GM12878 (cell line): ENCODE measurements at regions not wholly inside any gene's neighbourhood (a gene's known extent, or its start where the extent isn't known, plus 50 kb on each side); places are given as distances from the start of the nearest gene placed in this dataset.

Experiments
- ATAC-seq: fragments of 200-7000 bp; cut with Tn5 transposase; 3 replicates; pipeline ENCODE4 v1.9.1; 2020; ENCODE audit warnings: mild to moderate bottlenecking, moderate library complexity
- BruUV-seq: library from RNA; stranded (reverse); fragments of 400-500 nt; replicated peaks from 2 replicates; lab custom pipeline; 2021; lab: Mats Ljungman, UMichigan
- CTCF ChIA-PET: fragments of 300-600 bp; sonication (Branson Sonifier 250); formaldehyde crosslinking; extraction: SDS; loops from one replicate; lab custom pipeline; 2021; ENCODE audit warnings: inconsistent platforms; lab: Yijun Ruan, JAX
- POLR2A ChIA-PET: fragments of 350-600 bp; formaldehyde crosslinking; extraction: SDS; loops from one replicate; lab custom pipeline; 2021; ENCODE audit warnings: inconsistent platforms; lab: Charles Lee
- RAD21 ChIA-PET: fragments of 300-600 bp; sonication (Branson Sonifier 250); formaldehyde crosslinking; loops from one replicate; lab custom pipeline; 2023; ENCODE audit warnings: antibody characterized with exemption; ENCODE audit not compliant: unreplicated experiment; lab: Charles Lee
- SMC1A ChIA-PET: fragments of 300-600 bp; sonication (Branson Sonifier 250); formaldehyde crosslinking; loops from one replicate; lab custom pipeline; 2023; ENCODE audit not compliant: unreplicated experiment, uncharacterized antibody; lab: Charles Lee
- DNase-seq: peaks from one replicate; pipeline ENCODE4 v3.0.0-alpha.2; 2011; ENCODE audit warnings: low read depth, low spot score
- FAIRE-seq: peaks from 3 replicates; lab custom pipeline; 2011; peaks lifted over from hg19 to GRCh38; lab: Jason Lieb, UNC
- H2AFZ ChIP-seq: 2 replicates; pipeline ENCODE4 v1.6.0; 2011; ENCODE audit warnings: low read depth, low read length, control low read depth; ENCODE audit not compliant: control insufficient read depth
- H3K27ac ChIP-seq: 2 replicates; pipeline ENCODE4 v1.5.1; 2011; ENCODE audit warnings: control low read depth; ENCODE audit not compliant: control insufficient read depth, insufficient read depth
- H3K27me3 ChIP-seq, 2 experiments: replicated peaks in 1 of 2; 2 replicates each; pipeline versions ENCODE4 v1.6.0 to v1.6.1; 2011; ENCODE audit warnings: low read length in 1 of 2; ENCODE audit not compliant: control insufficient read depth in 2 of 2, insufficient read depth in 2 of 2
- H3K36me3 ChIP-seq, 2 experiments: 2 replicates each; pipeline ENCODE4 v1.5.1; 2011; ENCODE audit warnings: low read length in 1 of 2; ENCODE audit not compliant: control insufficient read depth in 2 of 2, insufficient read depth in 2 of 2
- H3K4me1 ChIP-seq: 2 replicates; pipeline ENCODE4 v1.6.1; 2011; ENCODE audit warnings: mild to moderate bottlenecking, low read length, moderate library complexity, mixed read lengths; ENCODE audit not compliant: control insufficient read depth, insufficient read depth
- H3K4me2 ChIP-seq: 2 replicates; pipeline ENCODE4 v1.6.0; 2011; ENCODE audit warnings: control low read depth; ENCODE audit not compliant: control insufficient read depth, insufficient read depth
- H3K4me3 ChIP-seq: fragments of 200-600 bp; sonication (generic); 2 replicates; pipeline ENCODE4 v1.5.1; 2016
- H3K79me2 ChIP-seq: 2 replicates; pipeline ENCODE4 v1.6.0; 2011; ENCODE audit warnings: low read length; ENCODE audit not compliant: control insufficient read depth, insufficient read depth
- H3K9ac ChIP-seq: 2 replicates; pipeline ENCODE4 v1.8.0; 2011; ENCODE audit warnings: low read length, control low read depth, mixed read lengths; ENCODE audit not compliant: control insufficient read depth, insufficient read depth
- H3K9me3 ChIP-seq: replicated peaks from 3 replicates; pipeline ENCODE4 v1.5.1; 2011; ENCODE audit warnings: mild to moderate bottlenecking, low read length; ENCODE audit not compliant: control insufficient read depth, insufficient read depth
- H4K20me1 ChIP-seq: 2 replicates; pipeline ENCODE4 v1.6.0; 2011; ENCODE audit not compliant: control insufficient read depth, insufficient read depth
- ATF2 ChIP-seq: IDR thresholded peaks from 2 replicates; pipeline ENCODE4 v1.6.1; 2012; ENCODE audit warnings: low read length, inconsistent platforms
- BCL11A ChIP-seq: IDR thresholded peaks from 2 replicates; pipeline ENCODE4 v1.6.1; 2011; ENCODE audit warnings: low read depth, low read length
- IRF4 ChIP-seq: IDR thresholded peaks from 2 replicates; pipeline ENCODE4 v1.6.1; 2011; ENCODE audit warnings: low read depth, low read length
- JUNB ChIP-seq: IDR thresholded peaks from 2 replicates; pipeline ENCODE4 v1.6.1; 2016; ENCODE audit warnings: antibody characterized with exemption, mild to moderate bottlenecking
- NFIC ChIP-seq: IDR thresholded peaks from 2 replicates; pipeline ENCODE4 v1.6.1; 2012; ENCODE audit warnings: low read depth, mild to moderate bottlenecking, inconsistent platforms, low read length, moderate library complexity
- RUNX3 ChIP-seq: IDR thresholded peaks from 2 replicates; pipeline ENCODE4 v1.6.1; 2012; ENCODE audit warnings: low read length, inconsistent platforms
- TAF1 ChIP-seq: IDR thresholded peaks from 2 replicates; pipeline ENCODE4 v1.6.1; 2011; ENCODE audit warnings: mild to moderate bottlenecking, low read depth, low read length, borderline replicate concordance
- ZNF217 ChIP-seq: fragments of 450-650 bp; IDR thresholded peaks from 2 replicates; pipeline ENCODE4 v1.6.1; 2017; ENCODE audit warnings: antibody characterized with exemption, mild to moderate bottlenecking
- ZNF687 ChIP-seq: fragments of 450-650 bp; IDR thresholded peaks from 2 replicates; pipeline ENCODE4 v1.6.1; 2017; ENCODE audit warnings: mild to moderate bottlenecking, moderate library complexity
- WGBS: methylation state at CpG from one replicate; pipeline ENCODE4 v1.1.6; 2016; ENCODE audit warnings: low lambda C conversion rate; ENCODE audit not compliant: insufficient replicate concordance, insufficient coverage; ENCODE audit errors: missing lambda C conversion rate; 5-methylcytosine and 5-hydroxymethylcytosine counted together
- in situ Hi-C: fragments of 300-500 bp; cut with MboI; formaldehyde crosslinking; loops from 9 replicates; pipeline ENCODE4 v1.14.3; 2018; ENCODE audit warnings: mixed read lengths
- intact Hi-C: fragments of 100-400 bp; cut with micrococcal nuclease; formaldehyde crosslinking; loops from one replicate; pipeline ENCODE4 v1.14.2; 2022; ENCODE audit not compliant: unreplicated experiment

- no peaks in the 10 kb centered on the region for H3K36me3 ChIP-seq
- BruUV-seq: no TSS peak
- DNase-seq: no peak
- H3K4me2 ChIP-seq: 0 out of 2 replicates have a peak overlapping the region, but pooled peaks have one; percentile 9
- H3K9me3 ChIP-seq: no peaks in the 10 kb centered on the region
- peak; percentile 51 for ATAC-seq
- TF ChIP-seq JUNB: peak; percentile 82
- TF ChIP-seq ZNF687: no peak
- peak; percentile 31; the same call in 1 of the 2 replicates for TF ChIP-seq RUNX3
- no peak for TF ChIP-seq TAF1
- TF ChIP-seq BCL11A: 0 out of 2 replicates have a peak, but pooled peaks have one; percentile 30
- TF ChIP-seq ZNF217: no peak
- TF ChIP-seq NFIC: peak; percentile 52
- TF ChIP-seq ATF2: peak; percentile 50
- 0 out of 2 replicates have a peak, but pooled peaks have one; percentile 17 for TF ChIP-seq IRF4
- no peak overlapping the region for H2AFZ ChIP-seq
- no peak overlapping the region for H3K4me3 ChIP-seq
- FAIRE-seq: no peak
- H3K4me1 ChIP-seq: no peaks in the 10 kb centered on the region; the same call in 1 of the 2 replicates
- no peaks in the 10 kb centered on the region for H3K79me2 ChIP-seq
- in situ Hi-C loops: no loop called here
- CTCF ChIA-PET: interaction anchor here (0.6 to 1.5 kb wide), 2 partner anchors 23 to 374 kb away, joined by 3 read pairs; no protein-coding TSS in a partner anchor
- no peak overlapping the region for H3K9ac ChIP-seq
- intact Hi-C loops: no loop called here
- POLR2A ChIA-PET: no interaction called here
- RAD21 ChIA-PET: interaction anchor here (1.0 kb wide), 1 partner anchor 28 kb away, joined by 3 read pairs; no protein-coding TSS in a partner anchor
- WGBS: 1% methylated on average over 13 of the region's 13 CpGs
- no peak overlapping the region for H3K27ac ChIP-seq
- SMC1A ChIA-PET: interaction anchor here (0.8 to 1.6 kb wide), 3 partner anchors 10 to 53 kb away, joined by 3 to 6 read pairs (median 4); no protein-coding TSS in a partner anchor
- no peaks in the 10 kb centered on the region for H4K20me1 ChIP-seq
- peaks cover 0 to 2% of the 10 kb centered on the region in 2 experiments; a peak in 1 of 4 replicates for H3K27me3 ChIP-seq
Observed at GRCh38 chr2:205857520-205858237, 175.4 kb downstream of the NRP2 start.
